SK-N-SH treated with all-trans-retinoic acid at 6 μM for 48 hours (cell line): ENCODE measurements at regions not wholly inside any gene's neighbourhood (a gene's known extent, or its start where the extent isn't known, plus 50 kb on each side); places are given as distances from the start of the nearest gene placed in this dataset.
"Not testable (repeated sequence)": the region's sequence is repeated elsewhere in the genome, so short reads cannot be mapped to it uniquely, and the experiment has no call there.

Source experiments
- ATAC-seq: fragments of 200-7000 bp; cut with Tn5 transposase; 3 replicates; pipeline ENCODE4 v1.9.1; 2020; ENCODE audit warnings: mild to moderate bottlenecking, moderate library complexity
- BACH2 ChIP-seq: fragments of 250-450 bp; sonication (Bioruptor Pico); IDR thresholded peaks from 2 replicates; pipeline ENCODE4 v1.9.0; 2021; ENCODE audit warnings: mild to moderate bottlenecking, borderline replicate concordance
- CSDC2 ChIP-seq: fragments of 250-450 bp; sonication (Bioruptor Pico); IDR thresholded peaks from 2 replicates; pipeline ENCODE4 v1.5.0; 2020; ENCODE audit warnings: mild to moderate bottlenecking, moderate library complexity
- ESRRG ChIP-seq: fragments of 250-450 bp; sonication (Bioruptor Pico); IDR thresholded peaks from 2 replicates; pipeline ENCODE4 v1.6.1; 2021; ENCODE audit warnings: mild to moderate bottlenecking
- GLIS3 ChIP-seq: fragments of 250-450 bp; sonication (Bioruptor Pico); IDR thresholded peaks from 2 replicates; pipeline ENCODE4 v1.5.0; 2020; ENCODE audit warnings: mild to moderate bottlenecking, moderate library complexity
- ISL1 ChIP-seq: fragments of 250-450 bp; sonication (Bioruptor Pico); IDR thresholded peaks from 2 replicates; pipeline ENCODE4 v2.1.2; 2022; ENCODE audit warnings: mild to moderate bottlenecking, moderate library complexity
- OSR1 ChIP-seq: fragments of 250-450 bp; sonication (Bioruptor Pico); IDR thresholded peaks from 2 replicates; pipeline ENCODE4 v1.8.0; 2022; ENCODE audit warnings: moderate library complexity, mild to moderate bottlenecking, inconsistent platforms
- PPARA ChIP-seq: fragments of 250-450 bp; sonication (Bioruptor Pico); IDR thresholded peaks from 2 replicates; pipeline ENCODE4 v1.5.0; 2020; ENCODE audit warnings: mild to moderate bottlenecking, borderline replicate concordance
- RARB ChIP-seq: fragments of 250-450 bp; sonication (Bioruptor Pico); IDR thresholded peaks from 2 replicates; pipeline ENCODE4 v1.8.0; 2021; ENCODE audit warnings: mild to moderate bottlenecking, moderate library complexity
- SNAI2 ChIP-seq: fragments of 250-450 bp; sonication (Bioruptor Pico); IDR thresholded peaks from 2 replicates; pipeline ENCODE4 v1.5.0; 2020; ENCODE audit warnings: mild to moderate bottlenecking, moderate library complexity
- TCF4 ChIP-seq: fragments of 250-450 bp; sonication (Bioruptor Pico); IDR thresholded peaks from 2 replicates; pipeline ENCODE4 v1.8.0; 2021; ENCODE audit warnings: mild to moderate bottlenecking, moderate library complexity, borderline replicate concordance
- ZC3H10 ChIP-seq: fragments of 250-450 bp; sonication (Bioruptor Pico); IDR thresholded peaks from 2 replicates; pipeline ENCODE4 v1.5.1; 2021; ENCODE audit warnings: mild to moderate bottlenecking, moderate library complexity
- ZFP3 ChIP-seq: fragments of 250-450 bp; sonication (Bioruptor Pico); IDR thresholded peaks from 2 replicates; pipeline ENCODE4 v1.5.0; 2020; ENCODE audit warnings: mild to moderate bottlenecking, moderate library complexity
- ZFP30 ChIP-seq: fragments of 450-650 bp; formaldehyde crosslinking; IDR thresholded peaks from 2 replicates; pipeline ENCODE4 v1.5.0; 2022; ENCODE audit warnings: mild to moderate bottlenecking, moderate library complexity
- ZNF565 ChIP-seq: fragments of 450-650 bp; formaldehyde crosslinking; conservative IDR thresholded peaks from 2 replicates; pipeline ENCODE4 v1.5.0; 2020; ENCODE audit warnings: low read depth, mild to moderate bottlenecking, moderate library complexity
- ZNF70 ChIP-seq: fragments of 450-650 bp; formaldehyde crosslinking; IDR thresholded peaks from 2 replicates; pipeline ENCODE4 v1.5.0; 2020; ENCODE audit warnings: mild to moderate bottlenecking, moderate library complexity
- ZNF8 ChIP-seq: fragments of 450-650 bp; formaldehyde crosslinking; IDR thresholded peaks from 2 replicates; pipeline ENCODE4 v1.5.0; 2020; ENCODE audit warnings: mild to moderate bottlenecking, moderate library complexity
- TF ChIP-seq, protein P1 (sequence below): fragments of 250-450 bp; sonication (Bioruptor Pico); IDR thresholded peaks from 2 replicates; pipeline ENCODE4 v1.5.1; 2020; ENCODE audit warnings: low read depth, mild to moderate bottlenecking, moderate library complexity
- TF ChIP-seq, protein P2 (sequence below): fragments of 250-450 bp; sonication (Bioruptor Pico); IDR thresholded peaks from 2 replicates; pipeline ENCODE4 v1.5.1; 2021; ENCODE audit warnings: mild to moderate bottlenecking, moderate library complexity
- TF ChIP-seq, protein P3 (sequence below): fragments of 250-450 bp; sonication (Bioruptor Pico); IDR thresholded peaks from 2 replicates; pipeline ENCODE4 v1.8.0; 2021; ENCODE audit warnings: low read depth, mild to moderate bottlenecking, moderate library complexity, borderline replicate concordance
- TF ChIP-seq, protein P4 (sequence below): fragments of 250-450 bp; sonication (Bioruptor Pico); IDR thresholded peaks from 2 replicates; pipeline ENCODE4 v1.5.0; 2020; ENCODE audit warnings: mild to moderate bottlenecking, moderate library complexity
- TF ChIP-seq, protein P5 (sequence below): fragments of 250-450 bp; sonication (Bioruptor Pico); IDR thresholded peaks from 2 replicates; pipeline ENCODE4 v1.8.0; 2020; ENCODE audit warnings: mild to moderate bottlenecking, moderate library complexity, borderline replicate concordance

DNA sequence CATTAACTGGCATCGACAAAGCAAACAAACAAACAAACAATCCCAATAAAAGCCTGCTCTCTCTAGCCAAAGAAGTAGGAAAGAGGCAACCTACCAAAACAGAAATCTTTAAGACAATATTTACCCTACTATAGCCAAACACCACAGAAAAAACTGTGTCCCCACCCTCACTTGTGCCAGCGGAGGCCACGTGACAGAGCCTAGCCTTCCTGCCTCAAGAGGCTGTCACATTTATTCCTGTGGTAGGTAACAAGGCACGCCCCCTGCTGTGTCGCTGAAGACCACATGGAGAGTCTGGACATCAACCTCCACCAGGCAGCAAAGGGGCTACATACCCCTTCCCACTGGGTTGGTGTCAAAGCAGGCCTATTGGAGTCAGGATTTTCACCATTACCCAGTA lies 148.1 kb downstream of the LMNTD1 start:
- no peak for ATAC-seq
- TF ChIP-seq BACH2 (no peak), CSDC2 (CRISPR knock-in tag) (no peak), ZNF70 (CRISPR knock-in tag) (no peak), SNAI2 (CRISPR knock-in tag) (no peak), ZFP30 (no peak), PPARA (CRISPR knock-in tag) (no peak), OSR1 (CRISPR knock-in tag) (no peak)
- TF ChIP-seq, protein P1, sequence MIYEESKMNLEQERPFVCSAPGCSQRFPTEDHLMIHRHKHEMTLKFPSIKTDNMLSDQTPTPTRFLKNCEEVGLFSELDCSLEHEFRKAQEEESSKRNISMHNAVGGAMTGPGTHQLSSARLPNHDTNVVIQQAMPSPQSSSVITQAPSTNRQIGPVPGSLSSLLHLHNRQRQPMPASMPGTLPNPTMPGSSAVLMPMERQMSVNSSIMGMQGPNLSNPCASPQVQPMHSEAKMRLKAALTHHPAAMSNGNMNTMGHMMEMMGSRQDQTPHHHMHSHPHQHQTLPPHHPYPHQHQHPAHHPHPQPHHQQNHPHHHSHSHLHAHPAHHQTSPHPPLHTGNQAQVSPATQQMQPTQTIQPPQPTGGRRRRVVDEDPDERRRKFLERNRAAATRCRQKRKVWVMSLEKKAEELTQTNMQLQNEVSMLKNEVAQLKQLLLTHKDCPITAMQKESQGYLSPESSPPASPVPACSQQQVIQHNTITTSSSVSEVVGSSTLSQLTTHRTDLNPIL (CRISPR knock-in tag) = no peak
- TF ChIP-seq, protein P2, sequence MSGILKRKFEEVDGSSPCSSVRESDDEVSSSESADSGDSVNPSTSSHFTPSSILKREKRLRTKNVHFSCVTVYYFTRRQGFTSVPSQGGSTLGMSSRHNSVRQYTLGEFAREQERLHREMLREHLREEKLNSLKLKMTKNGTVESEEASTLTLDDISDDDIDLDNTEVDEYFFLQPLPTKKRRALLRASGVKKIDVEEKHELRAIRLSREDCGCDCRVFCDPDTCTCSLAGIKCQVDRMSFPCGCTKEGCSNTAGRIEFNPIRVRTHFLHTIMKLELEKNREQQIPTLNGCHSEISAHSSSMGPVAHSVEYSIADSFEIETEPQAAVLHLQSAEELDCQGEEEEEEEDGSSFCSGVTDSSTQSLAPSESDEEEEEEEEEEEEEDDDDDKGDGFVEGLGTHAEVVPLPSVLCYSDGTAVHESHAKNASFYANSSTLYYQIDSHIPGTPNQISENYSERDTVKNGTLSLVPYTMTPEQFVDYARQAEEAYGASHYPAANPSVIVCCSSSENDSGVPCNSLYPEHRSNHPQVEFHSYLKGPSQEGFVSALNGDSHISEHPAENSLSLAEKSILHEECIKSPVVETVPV (CRISPR knock-in tag) = no peak
- TF ChIP-seq, protein P3, sequence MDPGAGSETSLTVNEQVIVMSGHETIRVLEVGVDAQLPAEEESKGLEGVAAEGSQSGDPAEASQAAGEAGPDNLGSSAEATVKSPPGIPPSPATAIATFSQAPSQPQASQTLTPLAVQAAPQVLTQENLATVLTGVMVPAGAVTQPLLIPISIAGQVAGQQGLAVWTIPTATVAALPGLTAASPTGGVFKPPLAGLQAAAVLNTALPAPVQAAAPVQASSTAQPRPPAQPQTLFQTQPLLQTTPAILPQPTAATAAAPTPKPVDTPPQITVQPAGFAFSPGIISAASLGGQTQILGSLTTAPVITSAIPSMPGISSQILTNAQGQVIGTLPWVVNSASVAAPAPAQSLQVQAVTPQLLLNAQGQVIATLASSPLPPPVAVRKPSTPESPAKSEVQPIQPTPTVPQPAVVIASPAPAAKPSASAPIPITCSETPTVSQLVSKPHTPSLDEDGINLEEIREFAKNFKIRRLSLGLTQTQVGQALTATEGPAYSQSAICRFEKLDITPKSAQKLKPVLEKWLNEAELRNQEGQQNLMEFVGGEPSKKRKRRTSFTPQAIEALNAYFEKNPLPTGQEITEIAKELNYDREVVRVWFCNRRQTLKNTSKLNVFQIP (CRISPR knock-in tag) = no peak

DNA sequence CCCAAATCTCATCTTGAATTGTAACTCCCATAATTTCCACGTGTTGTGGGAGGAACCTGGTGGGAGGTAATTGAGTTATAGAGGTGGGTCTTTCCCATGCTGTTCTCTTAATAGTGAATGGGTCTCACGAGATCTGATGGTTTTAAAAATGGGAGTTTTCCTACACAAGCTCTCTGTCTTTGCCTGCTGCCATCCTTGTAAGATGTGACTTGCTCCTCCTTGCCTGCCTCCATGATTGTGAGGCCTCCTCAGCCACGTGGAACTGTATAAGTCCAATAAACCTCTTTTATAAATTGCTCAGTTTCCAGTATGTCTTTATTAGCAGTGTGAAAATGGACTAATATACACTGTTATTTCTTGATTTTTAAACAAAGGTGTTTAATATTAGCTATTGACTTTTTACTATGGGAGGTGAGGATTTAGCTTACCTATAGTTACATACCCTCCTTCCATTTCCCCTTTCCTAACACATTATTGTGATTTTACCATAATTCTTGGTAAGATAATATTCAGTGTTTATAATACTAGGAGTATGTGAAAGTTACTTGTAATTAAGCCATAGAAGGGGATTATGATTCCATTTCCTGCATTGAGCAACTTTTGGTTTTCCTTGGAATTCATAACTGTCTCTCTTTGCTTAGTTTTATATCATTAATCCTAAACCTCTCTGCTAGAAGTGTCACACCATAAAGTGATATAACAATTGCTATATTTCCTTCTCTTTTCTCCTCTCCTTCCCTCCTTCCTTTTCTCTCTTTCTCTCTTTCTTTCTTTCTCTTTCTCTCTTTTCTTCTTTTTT lies 151.0 kb upstream of the KRAS start:
- TF ChIP-seq GLIS3 (CRISPR knock-in tag) (no peak), ISL1 (CRISPR knock-in tag) (no peak), ZFP3 (CRISPR knock-in tag) (no peak), ESRRG (no peak), TCF4 (CRISPR knock-in tag) (no peak), ZNF70 (CRISPR knock-in tag) (no peak), ZC3H10 (CRISPR knock-in tag) (no peak), OSR1 (CRISPR knock-in tag) (no peak), BACH2 (no peak)
- TF ChIP-seq, protein P3 (CRISPR knock-in tag) = no peak
- TF ChIP-seq, protein P4, sequence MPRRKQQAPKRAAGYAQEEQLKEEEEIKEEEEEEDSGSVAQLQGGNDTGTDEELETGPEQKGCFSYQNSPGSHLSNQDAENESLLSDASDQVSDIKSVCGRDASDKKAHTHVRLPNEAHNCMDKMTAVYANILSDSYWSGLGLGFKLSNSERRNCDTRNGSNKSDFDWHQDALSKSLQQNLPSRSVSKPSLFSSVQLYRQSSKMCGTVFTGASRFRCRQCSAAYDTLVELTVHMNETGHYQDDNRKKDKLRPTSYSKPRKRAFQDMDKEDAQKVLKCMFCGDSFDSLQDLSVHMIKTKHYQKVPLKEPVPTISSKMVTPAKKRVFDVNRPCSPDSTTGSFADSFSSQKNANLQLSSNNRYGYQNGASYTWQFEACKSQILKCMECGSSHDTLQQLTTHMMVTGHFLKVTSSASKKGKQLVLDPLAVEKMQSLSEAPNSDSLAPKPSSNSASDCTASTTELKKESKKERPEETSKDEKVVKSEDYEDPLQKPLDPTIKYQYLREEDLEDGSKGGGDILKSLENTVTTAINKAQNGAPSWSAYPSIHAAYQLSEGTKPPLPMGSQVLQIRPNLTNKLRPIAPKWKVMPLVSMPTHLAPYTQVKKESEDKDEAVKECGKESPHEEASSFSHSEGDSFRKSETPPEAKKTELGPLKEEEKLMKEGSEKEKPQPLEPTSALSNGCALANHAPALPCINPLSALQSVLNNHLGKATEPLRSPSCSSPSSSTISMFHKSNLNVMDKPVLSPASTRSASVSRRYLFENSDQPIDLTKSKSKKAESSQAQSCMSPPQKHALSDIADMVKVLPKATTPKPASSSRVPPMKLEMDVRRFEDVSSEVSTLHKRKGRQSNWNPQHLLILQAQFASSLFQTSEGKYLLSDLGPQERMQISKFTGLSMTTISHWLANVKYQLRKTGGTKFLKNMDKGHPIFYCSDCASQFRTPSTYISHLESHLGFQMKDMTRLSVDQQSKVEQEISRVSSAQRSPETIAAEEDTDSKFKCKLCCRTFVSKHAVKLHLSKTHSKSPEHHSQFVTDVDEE = no peak
- TF ChIP-seq, all 23 proteins: peak for 0
- ATAC-seq = no peak

DNA sequence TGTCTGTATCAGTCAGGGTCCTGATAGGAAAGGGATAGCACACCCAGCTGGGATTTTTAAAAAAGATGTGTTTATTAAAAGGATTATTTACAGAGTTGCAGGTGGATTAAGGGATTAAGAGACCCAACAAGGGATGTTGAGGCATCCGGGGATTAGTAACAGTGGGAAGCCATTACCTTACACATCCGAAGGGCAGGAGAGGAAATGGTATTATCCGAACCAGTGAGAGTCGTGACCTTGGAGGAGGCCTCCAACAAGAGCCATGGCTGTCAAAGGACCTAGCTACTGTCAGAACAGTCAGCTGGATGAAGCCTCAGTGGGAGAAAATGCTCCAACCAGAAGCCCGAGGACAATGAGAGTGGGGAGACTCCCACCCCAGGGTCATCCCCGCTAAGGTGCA lies 146.3 kb upstream of the KRAS start:
- TF ChIP-seq ZFP3 (CRISPR knock-in tag) = no peak
- TF ChIP-seq ZNF565 (CRISPR knock-in tag) = no peak
- TF ChIP-seq SNAI2 (CRISPR knock-in tag) = no peak
- TF ChIP-seq GLIS3 (CRISPR knock-in tag) = no peak
- no peak for TF ChIP-seq ESRRG
- TF ChIP-seq ZNF8 (CRISPR knock-in tag) = no peak
- no peak for TF ChIP-seq RARB
- ATAC-seq = no peak

DNA sequence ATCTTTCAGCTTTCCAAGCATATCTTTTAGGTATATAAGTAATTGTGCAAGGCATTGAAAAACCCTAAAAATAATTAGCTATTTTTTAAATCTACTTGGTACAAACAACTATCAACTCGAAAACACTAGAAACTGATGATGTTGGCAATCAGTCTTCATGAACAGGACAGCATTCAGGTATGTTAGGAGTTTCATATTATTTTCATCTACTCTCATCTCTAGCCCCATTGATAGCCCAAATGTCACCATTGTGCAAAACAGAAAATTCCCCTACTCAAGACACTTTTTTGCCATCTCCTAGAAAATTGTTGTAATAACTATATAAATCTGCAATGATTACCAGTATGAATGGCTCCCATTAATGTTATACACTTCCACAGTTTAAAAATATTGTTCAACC lies 144.5 kb upstream of the KRAS start:
- TF ChIP-seq, protein P3 (CRISPR knock-in tag) = no peak
- no peak for TF ChIP-seq ZC3H10 (CRISPR knock-in tag)
- no peak for TF ChIP-seq RARB
- no peak for TF ChIP-seq ZNF70 (CRISPR knock-in tag)
- no peak for TF ChIP-seq GLIS3 (CRISPR knock-in tag)
- TF ChIP-seq ZNF8 (CRISPR knock-in tag) = no peak
- no peak for TF ChIP-seq OSR1 (CRISPR knock-in tag)
- TF ChIP-seq TCF4 (CRISPR knock-in tag) = no peak
- no peak for TF ChIP-seq PPARA (CRISPR knock-in tag)
- TF ChIP-seq ESRRG = no peak
- TF ChIP-seq, protein P5, sequence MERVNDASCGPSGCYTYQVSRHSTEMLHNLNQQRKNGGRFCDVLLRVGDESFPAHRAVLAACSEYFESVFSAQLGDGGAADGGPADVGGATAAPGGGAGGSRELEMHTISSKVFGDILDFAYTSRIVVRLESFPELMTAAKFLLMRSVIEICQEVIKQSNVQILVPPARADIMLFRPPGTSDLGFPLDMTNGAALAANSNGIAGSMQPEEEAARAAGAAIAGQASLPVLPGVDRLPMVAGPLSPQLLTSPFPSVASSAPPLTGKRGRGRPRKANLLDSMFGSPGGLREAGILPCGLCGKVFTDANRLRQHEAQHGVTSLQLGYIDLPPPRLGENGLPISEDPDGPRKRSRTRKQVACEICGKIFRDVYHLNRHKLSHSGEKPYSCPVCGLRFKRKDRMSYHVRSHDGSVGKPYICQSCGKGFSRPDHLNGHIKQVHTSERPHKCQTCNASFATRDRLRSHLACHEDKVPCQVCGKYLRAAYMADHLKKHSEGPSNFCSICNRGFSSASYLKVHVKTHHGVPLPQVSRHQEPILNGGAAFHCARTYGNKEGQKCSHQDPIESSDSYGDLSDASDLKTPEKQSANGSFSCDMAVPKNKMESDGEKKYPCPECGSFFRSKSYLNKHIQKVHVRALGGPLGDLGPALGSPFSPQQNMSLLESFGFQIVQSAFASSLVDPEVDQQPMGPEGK (CRISPR knock-in tag) = no peak
- no peak for ATAC-seq

DNA sequence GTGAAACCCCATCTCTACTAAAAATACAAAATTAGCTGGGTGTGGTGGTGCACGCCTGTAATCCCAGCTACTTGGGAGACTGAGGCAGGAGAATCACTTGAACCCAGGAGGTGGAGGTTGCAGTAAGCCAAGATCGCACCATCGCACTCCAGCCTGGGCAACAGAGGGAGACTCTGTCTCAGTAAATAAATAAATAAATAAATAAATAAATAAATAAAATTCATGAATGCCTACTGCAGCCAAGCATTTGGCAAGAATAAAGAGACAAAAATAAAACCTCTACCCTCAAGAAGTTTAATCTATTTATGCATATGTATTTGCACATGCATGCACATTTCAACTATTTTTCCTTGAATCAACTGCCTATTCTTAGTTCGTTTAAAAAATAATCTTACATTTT lies 144.0 kb upstream of the KRAS start:
- ATAC-seq = not testable (repeated sequence)
